Astrocyte of the spinal cord (primary cell): ENCODE measurements at regions not wholly inside any gene's neighbourhood (a gene's known extent, or its start where the extent isn't known, plus 50 kb on each side); places are given as distances from the start of the nearest gene placed in this dataset.

ENCODE experiments used
- DNase-seq: peaks from one replicate; pipeline ENCODE4 v3.0.0; 2011; ENCODE audit warnings: low read depth, low spot score
- H3K4me3 ChIP-seq: 2 replicates; pipeline ENCODE4 v1.5.1; 2011; ENCODE audit warnings: low read depth, mild to moderate bottlenecking, low read length, moderate library complexity
- CTCF ChIP-seq: IDR thresholded peaks from 2 replicates; pipeline ENCODE4 v1.5.1; 2012; ENCODE audit warnings: low read depth, mild to moderate bottlenecking, low read length, inconsistent platforms
- in situ Hi-C: cut with HindIII; loops from 2 replicates; pipeline ENCODE4 v1.10.0; 2017; ENCODE audit warnings: low sequenced_read_pairs

GRCh38 chr5:36751886-36752285 is 124.7 kb upstream of the NIPBL start:
- no peak overlapping the region for H3K4me3 ChIP-seq
- DNase-seq: no peak
- TF ChIP-seq CTCF: peak; percentile 31
- in situ Hi-C loops: no loop called here

GRCh38 chr5:36755342-36755741 is 121.2 kb upstream of the NIPBL start:
- no peak overlapping the region for H3K4me3 ChIP-seq
- in situ Hi-C loops: no loop called here
- no peak for TF ChIP-seq CTCF
- no peak for DNase-seq

GRCh38 chr5:36755920-36756488 is 120.6 kb upstream of the NIPBL start:
- DNase-seq: no peak
- TF ChIP-seq CTCF: no peak
- no peak overlapping the region for H3K4me3 ChIP-seq
- in situ Hi-C loops: no loop called here

- in situ Hi-C loops: no loop called here
Measured at GRCh38 chr5:36756848-36757247, 119.7 kb upstream of the NIPBL start.

GRCh38 chr5:36759117-36759516 is 117.5 kb upstream of the NIPBL start:
- no peak for TF ChIP-seq CTCF
- in situ Hi-C loops: no loop called here
- no peak for DNase-seq
- H3K4me3 ChIP-seq: no peak overlapping the region

More at GRCh38 chr5:36756848-36757247, 119.7 kb upstream of the NIPBL start:
- no peak overlapping the region for H3K4me3 ChIP-seq
- no peak for DNase-seq
- no peak for TF ChIP-seq CTCF

GRCh38 chr5:36763454-36763853 is 113.1 kb upstream of the NIPBL start:
- no peak overlapping the region for H3K4me3 ChIP-seq
- in situ Hi-C loops: no loop called here
- no peak for DNase-seq
- no peak for TF ChIP-seq CTCF

- DNase-seq: no peak
- no peak for TF ChIP-seq CTCF
- no peak overlapping the region for H3K4me3 ChIP-seq
- in situ Hi-C loops: no loop called here
Measured at GRCh38 chr5:36765876-36766275, 110.7 kb upstream of the NIPBL start.
